ENCODE measurements at regions not wholly inside any gene's neighbourhood (a gene's known extent, or its start where the extent isn't known, plus 50 kb on each side); places are given as distances from the start of the nearest gene placed in this dataset.

- no peaks in the 10 kb centered on the region for H3K9me3 ChIP-seq (ENCODE audit: control insufficient read depth, insufficient read depth, low read depth, low read length)
- ChIA-PET POLR2A (no interaction called here), CTCF (no interaction called here)
- no peaks in the 10 kb centered on the region for H3K4me1 ChIP-seq (ENCODE audit: control insufficient read depth, insufficient read depth, low read length)
- H3K4me3 ChIP-seq (ENCODE audit: low read depth, low read length): no peak overlapping the region
- no peaks in the 10 kb centered on the region for H3K36me3 ChIP-seq (ENCODE audit: control insufficient read depth in 2 of 2, insufficient read depth in 1 of 2, low read length in 2 of 2)
- TF ChIP-seq ZNF341 (tag by site-specific recombination; IDR thresholded peaks at IDR 0.05; ENCODE audit: low read depth) (peak; percentile 26; the same call in 1 of the 2 replicates), ZNF292 (tag by site-specific recombination; IDR thresholded peaks at IDR 0.05; ENCODE audit: borderline replicate concordance, low read depth) (no peak)
- no peak overlapping the region for H3K27ac ChIP-seq (ENCODE audit: extremely low read depth, low read depth, low read length)
Observed at GRCh38 chr6:167235005-167235404, 56.1 kb upstream of the UNC93A start.

- no peaks in the 10 kb centered on the region for H3K36me3 ChIP-seq (ENCODE audit: control insufficient read depth in 2 of 2, insufficient read depth in 1 of 2, low read length in 2 of 2)
- no peak overlapping the region for H3K4me3 ChIP-seq (ENCODE audit: low read depth, low read length)
- ChIA-PET POLR2A (no interaction called here), CTCF (no interaction called here)
- TF ChIP-seq ZNF561 (tag by site-specific recombination; IDR thresholded peaks at IDR 0.05; ENCODE audit: borderline replicate concordance) (no peak), ZNF311 (tag by site-specific recombination; IDR thresholded peaks at IDR 0.05; ENCODE audit: borderline replicate concordance) (no peak), ZNF23 (tag by site-specific recombination; IDR thresholded peaks at IDR 0.05; ENCODE audit: borderline replicate concordance) (no peak), ZNF544 (tag by site-specific recombination; IDR thresholded peaks at IDR 0.05) (no peak), MEIS1 (CRISPR knock-in tag; IDR thresholded peaks at IDR 0.05; ENCODE audit: borderline replicate concordance) (no peak), ZNF335 (tag by site-specific recombination; conservative IDR thresholded peaks at IDR 0.05) (no peak), ZSCAN30 (tag by site-specific recombination; IDR thresholded peaks at IDR 0.05) (no peak), ZNF747 (tag by site-specific recombination; IDR thresholded peaks at IDR 0.05) (no peak), ZNF211 (tag by site-specific recombination; IDR thresholded peaks at IDR 0.05; ENCODE audit: low read depth) (no peak), ZBTB10 (tag by site-specific recombination; IDR thresholded peaks at IDR 0.05) (no peak), SP7 (tag by site-specific recombination; IDR thresholded peaks at IDR 0.05) (no peak), ZFP69B (tag by site-specific recombination; IDR thresholded peaks at IDR 0.05) (no peak), ZNF791 (tag by site-specific recombination; IDR thresholded peaks at IDR 0.05) (no peak), ZNF280C (tag by site-specific recombination; IDR thresholded peaks at IDR 0.05) (no peak), REPIN1 (tag by site-specific recombination; IDR thresholded peaks at IDR 0.05; ENCODE audit: low read depth) (no peak), SALL2 (tag by site-specific recombination; IDR thresholded peaks at IDR 0.05; ENCODE audit: borderline replicate concordance) (no peak), TSHZ1 (tag by site-specific recombination; IDR thresholded peaks at IDR 0.05; ENCODE audit: borderline replicate concordance) (no peak), ZNF654 (tag by site-specific recombination; IDR thresholded peaks at IDR 0.05; ENCODE audit: low read depth) (no peak), ZNF138 (tag by site-specific recombination; IDR thresholded peaks at IDR 0.05; ENCODE audit: borderline replicate concordance) (no peak)
- no peaks in the 10 kb centered on the region for H3K9me3 ChIP-seq (ENCODE audit: control insufficient read depth, insufficient read depth, low read depth, low read length)
- no peak overlapping the region for H3K27ac ChIP-seq (ENCODE audit: extremely low read depth, low read depth, low read length)
- no peaks in the 10 kb centered on the region for H3K4me1 ChIP-seq (ENCODE audit: control insufficient read depth, insufficient read depth, low read length)
Observed at GRCh38 chr6:167235421-167236238, 55.5 kb upstream of the UNC93A start.
